ENCODE measurements at regions not wholly inside any gene's neighbourhood (a gene's known extent, or its start where the extent isn't known, plus 50 kb on each side); places are given as distances from the start of the nearest gene placed in this dataset.

- H4K20me1 ChIP-seq (ENCODE audit: insufficient read depth, low read length) = no peaks in the 10 kb centered on the region
- no peaks in the 10 kb centered on the region for H3K36me3 ChIP-seq (replicated peaks; ENCODE audit: insufficient read depth, low read length)
- TF ChIP-seq EZH2 (optimal IDR thresholded peaks at IDR 0.05; ENCODE audit: low read depth, low read length) (no peak), EZH2phosphoT487 (IDR thresholded peaks at IDR 0.05; ENCODE audit: low read length) (no peak), CTCF (IDR thresholded peaks at IDR 0.05; ENCODE audit: low read length) (no peak)
- DNase-seq = no peak
- no peaks in the 10 kb centered on the region for H3K9me3 ChIP-seq (replicated peaks; ENCODE audit: insufficient read depth, low read length)
- no peak overlapping the region for H3K4me3 ChIP-seq (ENCODE audit: low read length)
- H2AFZ ChIP-seq (ENCODE audit: low read length) = no peak overlapping the region
- H3K27ac ChIP-seq (ENCODE audit: low read length) = no peak overlapping the region
- no peak overlapping the region for H3K9ac ChIP-seq (ENCODE audit: low read length)
- H3K79me2 ChIP-seq (ENCODE audit: low read length) = no peaks in the 10 kb centered on the region
- no peaks in the 10 kb centered on the region for H3K9me2 ChIP-seq (replicated peaks; ENCODE audit: insufficient read depth, low read length)
- H3F3A ChIP-seq (ENCODE audit: insufficient read depth, low read length) = no peaks in the 10 kb centered on the region
- no peak overlapping the region for H3K4me2 ChIP-seq (ENCODE audit: low read depth, low read length)
- no peaks in the 10 kb centered on the region for H3K4me1 ChIP-seq (ENCODE audit: low read length)
- H3K27me3 ChIP-seq (replicated peaks; ENCODE audit: insufficient read depth, low read length) = no peaks in the 10 kb centered on the region
These were observed 159.3 kb upstream of the MYCN start for GRCh38 chr2:15780912-15781574.

GRCh38 chr2:15782009-15782751 lies 158.2 kb upstream of the MYCN start:
- Histone ChIP-seq H3F3A (ENCODE audit: insufficient read depth, low read length) (no peaks in the 10 kb centered on the region), H3K79me2 (ENCODE audit: low read length) (no peaks in the 10 kb centered on the region), H3K27ac (ENCODE audit: low read length) (no peak overlapping the region), H3K4me2 (ENCODE audit: low read depth, low read length) (no peak overlapping the region), H3K9ac (ENCODE audit: low read length) (no peak overlapping the region), H4K20me1 (ENCODE audit: insufficient read depth, low read length) (no peaks in the 10 kb centered on the region), H3K27me3 (replicated peaks; ENCODE audit: insufficient read depth, low read length) (no peaks in the 10 kb centered on the region), H3K4me1 (ENCODE audit: low read length) (no peaks in the 10 kb centered on the region), H3K9me3 (replicated peaks; ENCODE audit: insufficient read depth, low read length) (no peaks in the 10 kb centered on the region), H3K9me2 (replicated peaks; ENCODE audit: insufficient read depth, low read length) (no peaks in the 10 kb centered on the region), H2AFZ (ENCODE audit: low read length) (no peak overlapping the region), H3K4me3 (ENCODE audit: low read length) (no peak overlapping the region), H3K36me3 (replicated peaks; ENCODE audit: insufficient read depth, low read length) (no peaks in the 10 kb centered on the region)
- TF ChIP-seq EZH2phosphoT487 (IDR thresholded peaks at IDR 0.05; ENCODE audit: low read length) = no peak
- TF ChIP-seq EZH2 (optimal IDR thresholded peaks at IDR 0.05; ENCODE audit: low read depth, low read length) = no peak
- no peak for TF ChIP-seq CTCF (IDR thresholded peaks at IDR 0.05; ENCODE audit: low read length)
- no peak for DNase-seq

GRCh38 chr2:15782769-15783294 lies 157.5 kb upstream of the MYCN start:
- Histone ChIP-seq H3K27ac (ENCODE audit: low read length) (no peak overlapping the region), H3K9me3 (replicated peaks; ENCODE audit: insufficient read depth, low read length) (no peaks in the 10 kb centered on the region), H3K9ac (ENCODE audit: low read length) (no peak overlapping the region), H3K4me1 (ENCODE audit: low read length) (no peaks in the 10 kb centered on the region), H3K36me3 (replicated peaks; ENCODE audit: insufficient read depth, low read length) (no peaks in the 10 kb centered on the region), H3F3A (ENCODE audit: insufficient read depth, low read length) (no peaks in the 10 kb centered on the region), H3K4me2 (ENCODE audit: low read depth, low read length) (no peak overlapping the region), H3K27me3 (replicated peaks; ENCODE audit: insufficient read depth, low read length) (no peaks in the 10 kb centered on the region), H3K79me2 (ENCODE audit: low read length) (no peaks in the 10 kb centered on the region), H3K9me2 (replicated peaks; ENCODE audit: insufficient read depth, low read length) (no peaks in the 10 kb centered on the region), H3K4me3 (ENCODE audit: low read length) (no peak overlapping the region), H2AFZ (ENCODE audit: low read length) (no peak overlapping the region), H4K20me1 (ENCODE audit: insufficient read depth, low read length) (no peaks in the 10 kb centered on the region)
- no peak for DNase-seq
- no peak for TF ChIP-seq CTCF (IDR thresholded peaks at IDR 0.05; ENCODE audit: low read length)
